Ishikawa (cell line): ENCODE measurements at regions not wholly inside any gene's neighbourhood (a gene's known extent, or its start where the extent isn't known, plus 50 kb on each side); places are given as distances from the start of the nearest gene placed in this dataset.

Experiments used
- CEBPB ChIP-seq: IDR thresholded peaks from 2 replicates; pipeline ENCODE4 v1.6.1; 2012
- CREB1 ChIP-seq: IDR thresholded peaks from 2 replicates; pipeline ENCODE4 v1.6.1; 2012; ENCODE audit warnings: low read depth
- EGR1 ChIP-seq: IDR thresholded peaks from 2 replicates; pipeline ENCODE4 v1.6.1; 2012
- EP300 ChIP-seq: IDR thresholded peaks from 2 replicates; pipeline ENCODE4 v1.6.1; 2012; ENCODE audit warnings: borderline replicate concordance
- FOXM1 ChIP-seq: IDR thresholded peaks from 2 replicates; pipeline ENCODE4 v1.6.1; 2012; ENCODE audit warnings: low read depth, borderline replicate concordance
- RAD21 ChIP-seq: IDR thresholded peaks from 2 replicates; pipeline ENCODE4 v1.6.1; 2012; ENCODE audit warnings: low read depth
- TAF1 ChIP-seq: IDR thresholded peaks from 2 replicates; pipeline ENCODE4 v1.6.1; 2012; ENCODE audit warnings: low read depth, mild to moderate bottlenecking
- TCF12 ChIP-seq: IDR thresholded peaks from 2 replicates; pipeline ENCODE4 v1.6.1; 2012; ENCODE audit warnings: low read depth
- TEAD4 ChIP-seq: IDR thresholded peaks from 2 replicates; pipeline ENCODE4 v1.6.1; 2012
- YY1 ChIP-seq: IDR thresholded peaks from 2 replicates; pipeline ENCODE4 v1.6.1; 2012; ENCODE audit warnings: low read depth
- TF ChIP-seq, protein P1 (sequence below): IDR thresholded peaks from 2 replicates; pipeline ENCODE4 v1.6.1; 2012; ENCODE audit warnings: low read depth, mild to moderate bottlenecking
- TF ChIP-seq, protein P2 (sequence below): IDR thresholded peaks from 2 replicates; pipeline ENCODE4 v1.6.1; 2012

DNA sequence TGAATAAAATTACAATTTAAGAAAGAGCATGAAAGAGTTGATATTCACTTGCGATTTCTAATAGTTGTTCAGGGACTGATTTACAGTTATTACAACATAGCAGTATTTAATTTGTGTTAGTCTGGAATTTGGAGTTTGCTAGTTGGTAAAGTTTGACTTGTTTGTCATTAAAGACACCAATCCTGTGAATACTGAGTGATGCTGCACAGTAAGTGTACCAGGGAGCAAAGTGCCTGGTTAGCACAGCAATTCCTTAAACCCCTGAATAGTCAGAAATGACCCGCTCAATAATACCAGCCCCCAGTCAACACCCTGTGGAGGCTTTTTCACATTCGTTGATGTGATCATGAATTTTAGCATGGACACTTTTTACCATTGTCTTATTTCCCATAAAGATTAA, 122.2 kb upstream of the GC start:
- TF ChIP-seq, protein P1, sequence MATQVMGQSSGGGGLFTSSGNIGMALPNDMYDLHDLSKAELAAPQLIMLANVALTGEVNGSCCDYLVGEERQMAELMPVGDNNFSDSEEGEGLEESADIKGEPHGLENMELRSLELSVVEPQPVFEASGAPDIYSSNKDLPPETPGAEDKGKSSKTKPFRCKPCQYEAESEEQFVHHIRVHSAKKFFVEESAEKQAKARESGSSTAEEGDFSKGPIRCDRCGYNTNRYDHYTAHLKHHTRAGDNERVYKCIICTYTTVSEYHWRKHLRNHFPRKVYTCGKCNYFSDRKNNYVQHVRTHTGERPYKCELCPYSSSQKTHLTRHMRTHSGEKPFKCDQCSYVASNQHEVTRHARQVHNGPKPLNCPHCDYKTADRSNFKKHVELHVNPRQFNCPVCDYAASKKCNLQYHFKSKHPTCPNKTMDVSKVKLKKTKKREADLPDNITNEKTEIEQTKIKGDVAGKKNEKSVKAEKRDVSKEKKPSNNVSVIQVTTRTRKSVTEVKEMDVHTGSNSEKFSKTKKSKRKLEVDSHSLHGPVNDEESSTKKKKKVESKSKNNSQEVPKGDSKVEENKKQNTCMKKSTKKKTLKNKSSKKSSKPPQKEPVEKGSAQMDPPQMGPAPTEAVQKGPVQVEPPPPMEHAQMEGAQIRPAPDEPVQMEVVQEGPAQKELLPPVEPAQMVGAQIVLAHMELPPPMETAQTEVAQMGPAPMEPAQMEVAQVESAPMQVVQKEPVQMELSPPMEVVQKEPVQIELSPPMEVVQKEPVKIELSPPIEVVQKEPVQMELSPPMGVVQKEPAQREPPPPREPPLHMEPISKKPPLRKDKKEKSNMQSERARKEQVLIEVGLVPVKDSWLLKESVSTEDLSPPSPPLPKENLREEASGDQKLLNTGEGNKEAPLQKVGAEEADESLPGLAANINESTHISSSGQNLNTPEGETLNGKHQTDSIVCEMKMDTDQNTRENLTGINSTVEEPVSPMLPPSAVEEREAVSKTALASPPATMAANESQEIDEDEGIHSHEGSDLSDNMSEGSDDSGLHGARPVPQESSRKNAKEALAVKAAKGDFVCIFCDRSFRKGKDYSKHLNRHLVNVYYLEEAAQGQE: no peak
- TF ChIP-seq, protein P2, sequence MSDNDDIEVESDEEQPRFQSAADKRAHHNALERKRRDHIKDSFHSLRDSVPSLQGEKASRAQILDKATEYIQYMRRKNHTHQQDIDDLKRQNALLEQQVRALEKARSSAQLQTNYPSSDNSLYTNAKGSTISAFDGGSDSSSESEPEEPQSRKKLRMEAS: no peak
- no peak for TF ChIP-seq CEBPB
- no peak for TF ChIP-seq CREB1
- no peak for TF ChIP-seq YY1
- TF ChIP-seq EP300: no peak
- TF ChIP-seq TAF1: no peak
- TF ChIP-seq TCF12: no peak
- TF ChIP-seq EGR1: no peak
- TF ChIP-seq TEAD4: no peak
- no peak for TF ChIP-seq FOXM1
- TF ChIP-seq RAD21: no peak
